Left lung (tissue), 4 donors: ENCODE measurements at regions not wholly inside any gene's neighbourhood (a gene's known extent, or its start where the extent isn't known, plus 50 kb on each side); places are given as distances from the start of the nearest gene placed in this dataset.
A peak's percentile ranks its signal among the peaks of the same experiment; 100 is the strongest.

Source experiments
- ATAC-seq: fragments of 200-7000 bp; cut with Tn5 transposase; one replicate; pipeline ENCODE4 v1.9.1; 2020; ENCODE audit warnings: moderate library complexity
- DNase-seq, 4 donors: peaks; one replicate each; pipeline ENCODE4 v3.0.0-alpha.2; 2013 to 2020
- H3K27ac ChIP-seq, 2 donors: fragments of 200-600 bp; sonication (generic) in 1 of 2; one replicate each; pipeline versions ENCODE4 v1.5.0 to v1.8.0; 2020 to 2021
- H3K27me3 ChIP-seq, 2 donors: fragments of 200-600 bp; sonication (generic) in 1 of 2; one replicate each; pipeline versions ENCODE4 v1.5.0 to v1.8.0; 2020 to 2021
- H3K36me3 ChIP-seq, 2 donors: fragments of 200-600 bp; sonication (generic) in 1 of 2; one replicate each; pipeline versions ENCODE4 v1.5.0 to v1.8.0; 2020 to 2021
- H3K4me1 ChIP-seq, 2 donors: fragments of 200-600 bp; one replicate each; pipeline ENCODE4 v1.8.0; 2021
- H3K4me3 ChIP-seq, 2 donors: fragments of 200-600 bp; sonication (generic) in 1 of 2; one replicate each; pipeline versions ENCODE4 v1.5.0 to v1.8.0; 2020 to 2021; ENCODE audit warnings: mild to moderate bottlenecking in 1 of 2
- H3K9me3 ChIP-seq, 2 donors: fragments of 200-600 bp; sonication (generic) in 1 of 2; one replicate each; pipeline versions ENCODE4 v1.5.0 to v1.8.0; 2020 to 2021
- CTCF ChIP-seq, 2 donors: fragments of 200-600 bp; sonication (generic) in 1 of 2; IDR thresholded peaks; one replicate each; pipeline versions ENCODE4 v1.5.0 to v1.8.0; 2021; ENCODE audit warnings: antibody characterized with exemption in 2 of 2
- intact Hi-C, 2 donors: fragments of 100-400 bp; cut with DNase I; formaldehyde crosslinking; loops; one replicate each; pipeline versions ENCODE4 v1.11.2 to v1.14.2; 2022
- donor health status: DM: no; HTN: yes; CAD: no.
- donor health status: DM: no; HTN: no; CAD: no.

- intact Hi-C loops: no loop called here
- TF ChIP-seq CTCF (IDR thresholded peaks at IDR 0.05): no peak
- no peak for DNase-seq
- Histone ChIP-seq H3K36me3 (no peaks in the 10 kb centered on the region), H3K27me3 (no peaks in the 10 kb centered on the region), H3K4me1 (no peaks in the 10 kb centered on the region), H3K9me3 (no peaks in the 10 kb centered on the region), H3K4me3 (no peak overlapping the region), H3K27ac (no peak overlapping the region)
- ATAC-seq: no peak
These were observed 63.3 kb upstream of the ZNF236 start for GRCh38 chr18:76759056-76759455.

- H3K4me1 ChIP-seq: no peaks in the 10 kb centered on the region
- intact Hi-C loops: no loop called here
- no peak for DNase-seq
- TF ChIP-seq CTCF (IDR thresholded peaks at IDR 0.05): no peak
- no peak for ATAC-seq
- H3K27ac ChIP-seq: no peak overlapping the region
- no peaks in the 10 kb centered on the region for H3K9me3 ChIP-seq
- H3K4me3 ChIP-seq: no peak overlapping the region
- H3K27me3 ChIP-seq: no peaks in the 10 kb centered on the region
- H3K36me3 ChIP-seq: no peaks in the 10 kb centered on the region
These were observed 64.4 kb upstream of the ZNF236 start for GRCh38 chr18:76757925-76758324.

- H3K9me3 ChIP-seq: no peaks in the 10 kb centered on the region
- TF ChIP-seq CTCF (IDR thresholded peaks at IDR 0.05): no peak
- intact Hi-C loops: no loop called here
- H3K27me3 ChIP-seq: no peaks in the 10 kb centered on the region
- no peak for ATAC-seq
- H3K4me1 ChIP-seq: no peaks in the 10 kb centered on the region
- H3K36me3 ChIP-seq: no peaks in the 10 kb centered on the region
- peak in 2 of 4 donors; percentile 63 to 66 for DNase-seq
- no peak overlapping the region for H3K4me3 ChIP-seq
- H3K27ac ChIP-seq: no peak overlapping the region
These were observed 65.0 kb upstream of the ZNF236 start for GRCh38 chr18:76757335-76757734.

- DNase-seq: peak in 1 of 4 donors; percentile 19
- Histone ChIP-seq H3K4me3 (no peak overlapping the region), H3K4me1 (no peaks in the 10 kb centered on the region), H3K9me3 (peaks cover 0 to 4% of the 10 kb centered on the region in 2 donors), H3K27ac (no peak overlapping the region), H3K27me3 (no peaks in the 10 kb centered on the region), H3K36me3 (no peaks in the 10 kb centered on the region)
- TF ChIP-seq CTCF (IDR thresholded peaks at IDR 0.05): no peak
- intact Hi-C loops: no loop called here
- ATAC-seq: peak; percentile 33
These were observed 65.7 kb upstream of the ZNF236 start for GRCh38 chr18:76756531-76757253.

GRCh38 chr18:76754351-76754750 lies 68.0 kb upstream of the ZNF236 start:
- Histone ChIP-seq H3K4me1 (no peaks in the 10 kb centered on the region), H3K36me3 (no peaks in the 10 kb centered on the region), H3K27ac (no peak overlapping the region), H3K9me3 (peaks cover 0 to 27% of the 10 kb centered on the region in 2 donors), H3K4me3 (no peak overlapping the region), H3K27me3 (no peaks in the 10 kb centered on the region)
- no peak for TF ChIP-seq CTCF (IDR thresholded peaks at IDR 0.05)
- DNase-seq: peak in 2 of 4 donors; percentile 25 to 41
- ATAC-seq: no peak
- intact Hi-C loops: no loop called here
